Stimulated activated naive CD8-positive, alpha-beta T cell treated with anti-CD3 and anti-CD28 coated beads, Interleukin-15, amount 100 ng/mL, for 72 hours (primary cell): ENCODE measurements at regions not wholly inside any gene's neighbourhood (a gene's known extent, or its start where the extent isn't known, plus 50 kb on each side); places are given as distances from the start of the nearest gene placed in this dataset.

ENCODE experiments used
- ATAC-seq: fragments of 150-1000 bp; cut with Tn5 transposase; 2 replicates; pipeline ENCODE4 v1.10.0; 2021; ENCODE audit warnings: mild to moderate bottlenecking, moderate library complexity
- DNase-seq, 2 donors: peaks; one replicate each; pipeline ENCODE4 v3.0.0; 2021 to 2022
- H3K27ac Mint-ChIP-seq, 2 donors: one replicate each; pipeline ENCODE4 v1.8.0; 2022; ENCODE audit warnings: mild to moderate bottlenecking in 2 of 2, mixed read lengths in 2 of 2, moderate library complexity in 2 of 2
- H3K27me3 Mint-ChIP-seq: one replicate; pipeline ENCODE4 v1.8.0; 2022; ENCODE audit warnings: mixed read lengths
- H3K4me1 Mint-ChIP-seq: one replicate; pipeline ENCODE4 v1.8.0; 2022; ENCODE audit warnings: mild to moderate bottlenecking, mixed read lengths
- H3K4me3 Mint-ChIP-seq, 2 donors: one replicate each; pipeline ENCODE4 v1.8.0; 2022; ENCODE audit warnings: mild to moderate bottlenecking in 2 of 2, mixed read lengths in 2 of 2, moderate library complexity in 1 of 2
- H3K9me3 Mint-ChIP-seq, 2 donors: one replicate each; pipeline ENCODE4 v1.8.0; 2022; ENCODE audit warnings: mixed read lengths in 2 of 2

- no peak for DNase-seq
- H3K27me3 Mint-ChIP-seq = peaks cover 7% of the 10 kb centered on the region
Measured at GRCh38 chr14:96143906-96144305, 60.7 kb upstream of the BDKRB2 start.

GRCh38 chr14:96145116-96145864 lies 59.3 kb upstream of the BDKRB2 start:
- H3K4me3 Mint-ChIP-seq = no peak overlapping the region
- H3K27me3 Mint-ChIP-seq = peaks cover 7% of the 10 kb centered on the region
- DNase-seq (no peak), ATAC-seq (no peak)
- peaks cover 0 to 11% of the 10 kb centered on the region in 2 donors for H3K9me3 Mint-ChIP-seq
- H3K4me1 Mint-ChIP-seq = no peaks in the 10 kb centered on the region
- H3K27ac Mint-ChIP-seq = no peak overlapping the region

More at GRCh38 chr14:96143906-96144305, 60.7 kb upstream of the BDKRB2 start:
- H3K27ac Mint-ChIP-seq = no peak overlapping the region
- ATAC-seq = no peak
- H3K9me3 Mint-ChIP-seq = peaks cover 0 to 11% of the 10 kb centered on the region in 2 donors
- no peak overlapping the region for H3K4me3 Mint-ChIP-seq
- H3K4me1 Mint-ChIP-seq = no peaks in the 10 kb centered on the region

DNA sequence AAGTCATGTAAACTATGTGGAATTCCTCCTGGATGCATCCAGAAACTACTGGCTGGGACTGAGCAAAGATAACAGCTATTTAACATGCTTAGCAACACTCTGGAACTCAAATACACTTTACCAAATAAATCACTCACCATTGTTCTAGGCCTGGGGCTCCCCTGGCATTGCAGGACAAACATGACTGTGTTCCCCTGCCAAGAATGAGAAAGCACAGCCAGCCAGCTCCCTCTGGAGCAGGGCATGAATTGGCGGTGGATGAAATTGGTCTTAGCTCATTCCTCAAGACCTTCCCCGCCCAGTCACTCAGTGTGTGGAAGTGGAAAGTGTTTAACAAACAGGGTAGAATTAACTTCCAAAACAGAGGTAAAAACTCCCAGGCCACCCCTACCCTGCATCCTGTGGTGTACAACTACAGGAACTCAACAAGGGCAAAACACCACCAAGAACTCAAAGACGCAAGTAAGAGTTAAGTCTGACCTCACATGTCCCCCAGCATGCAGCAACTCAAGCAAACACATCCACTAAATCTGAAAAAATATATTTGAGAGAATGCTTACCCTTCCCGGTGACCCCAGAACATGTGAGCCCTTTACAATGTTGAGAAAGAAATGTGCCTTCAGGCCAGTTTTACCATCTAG lies 58.4 kb upstream of the BDKRB2 start:
- H3K27me3 Mint-ChIP-seq = peaks cover 7% of the 10 kb centered on the region
- no peak overlapping the region for H3K27ac Mint-ChIP-seq
- H3K4me3 Mint-ChIP-seq = no peak overlapping the region
- no peak for DNase-seq
- peaks cover 0 to 11% of the 10 kb centered on the region in 2 donors for H3K9me3 Mint-ChIP-seq
- H3K4me1 Mint-ChIP-seq = no peaks in the 10 kb centered on the region
- ATAC-seq = no peak

GRCh38 chr14:96148631-96149030 lies 56.0 kb upstream of the BDKRB2 start:
- H3K27me3 Mint-ChIP-seq = no peaks in the 10 kb centered on the region
- no peaks in the 10 kb centered on the region for H3K4me1 Mint-ChIP-seq
- no peak overlapping the region for H3K27ac Mint-ChIP-seq
- ATAC-seq (no peak), DNase-seq (no peak)
- H3K9me3 Mint-ChIP-seq = peaks cover 0 to 11% of the 10 kb centered on the region in 2 donors
- no peak overlapping the region for H3K4me3 Mint-ChIP-seq

GRCh38 chr14:96149131-96149530 lies 55.5 kb upstream of the BDKRB2 start:
- H3K27ac Mint-ChIP-seq = peak overlapping the region in 1 of 2 donors; percentile 24

DNA sequence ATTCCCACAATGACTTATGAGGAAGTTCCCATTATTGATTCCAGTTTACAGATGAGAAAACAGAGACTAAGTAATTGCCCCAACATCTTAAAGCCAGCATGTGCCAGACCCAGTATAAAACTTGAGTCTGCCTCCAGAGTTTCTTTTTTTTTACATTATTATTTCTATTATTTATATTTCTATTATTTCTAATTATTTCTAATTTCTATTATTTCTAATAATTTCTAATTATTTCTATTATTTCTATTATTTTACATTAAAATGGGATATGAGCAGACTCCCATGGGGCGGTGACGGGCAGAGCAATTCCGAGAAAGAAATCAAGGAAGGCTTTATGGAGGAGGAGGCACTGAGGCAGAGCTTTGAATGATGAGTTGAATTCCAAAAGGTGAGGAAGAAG lies 54.4 kb upstream of the BDKRB2 start:
- ATAC-seq (no peak), DNase-seq (no peak)
- Mint-ChIP-seq H3K27me3 (no peaks in the 10 kb centered on the region), H3K4me3 (no peak overlapping the region), H3K4me1 (no peaks in the 10 kb centered on the region), H3K9me3 (peaks cover 0 to 11% of the 10 kb centered on the region in 2 donors), H3K27ac (no peak overlapping the region)

More at GRCh38 chr14:96149131-96149530, 55.5 kb upstream of the BDKRB2 start:
- Mint-ChIP-seq H3K4me3 (no peak overlapping the region), H3K27me3 (no peaks in the 10 kb centered on the region), H3K4me1 (no peaks in the 10 kb centered on the region), H3K9me3 (peaks cover 0 to 11% of the 10 kb centered on the region in 2 donors)
- no peak for DNase-seq
- no peak for ATAC-seq

- Mint-ChIP-seq H3K27ac (no peak overlapping the region), H3K9me3 (peaks cover 0 to 11% of the 10 kb centered on the region in 2 donors), H3K4me1 (no peaks in the 10 kb centered on the region), H3K4me3 (no peak overlapping the region), H3K27me3 (no peaks in the 10 kb centered on the region)
- ATAC-seq (no peak), DNase-seq (no peak)
Measured at GRCh38 chr14:96151242-96151641, 53.4 kb upstream of the BDKRB2 start.

DNA sequence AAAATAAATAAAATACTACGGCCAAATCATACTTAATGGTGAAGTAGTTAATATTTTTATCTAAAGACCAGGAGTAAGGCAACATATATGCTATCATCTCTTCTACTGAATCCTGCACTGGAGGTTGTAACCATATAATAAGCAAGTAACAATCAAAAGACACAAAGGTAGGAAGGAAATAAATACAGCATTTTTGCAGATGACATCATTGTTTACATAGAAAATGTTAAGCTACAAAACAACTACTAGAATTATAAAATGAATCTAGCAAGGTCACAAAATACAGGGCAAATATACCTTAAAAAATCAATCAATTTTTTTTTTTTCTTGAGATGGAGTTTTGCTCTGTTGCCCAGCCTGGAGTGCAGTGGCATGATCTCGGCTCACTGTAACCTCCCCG lies 51.6 kb upstream of the BDKRB2 start:
- Mint-ChIP-seq H3K9me3 (peaks cover 0 to 7% of the 10 kb centered on the region in 2 donors), H3K4me1 (no peaks in the 10 kb centered on the region), H3K27me3 (no peaks in the 10 kb centered on the region), H3K4me3 (no peak overlapping the region), H3K27ac (no peak overlapping the region)
- DNase-seq (no peak), ATAC-seq (no peak)
